Ovary (tissue), 7 donors: ENCODE measurements at regions not wholly inside any gene's neighbourhood (a gene's known extent, or its start where the extent isn't known, plus 50 kb on each side); places are given as distances from the start of the nearest gene placed in this dataset.

Experiments
- DNase-seq, 5 donors: peaks; one replicate each; pipeline ENCODE4 v3.0.0-alpha.2; 2019 to 2020
- H3K27ac ChIP-seq, 2 donors: fragments of 200-600 bp; one replicate each; pipeline versions ENCODE4 v1.5.1 to v1.8.0; 2019 to 2022
- H3K27me3 ChIP-seq: fragments of 200-600 bp; one replicate; pipeline ENCODE4 v1.8.0; 2022
- H3K36me3 ChIP-seq: fragments of 200-600 bp; sonication (generic); one replicate; pipeline ENCODE4 v1.5.1; 2019
- H3K4me1 ChIP-seq: one replicate; pipeline ENCODE4 v1.8.1; 2013; ENCODE audit warnings: mild to moderate bottlenecking, moderate library complexity; ENCODE audit not compliant: insufficient read depth
- H3K4me3 ChIP-seq: fragments of 200-600 bp; sonication (generic); one replicate; pipeline ENCODE4 v1.5.1; 2017
- H3K9me3 ChIP-seq, 2 donors: fragments of 200-600 bp in 1 of 2; sonication (generic) in 1 of 2; one replicate each; pipeline versions ENCODE4 v1.5.1 to v1.8.1; 2013 to 2019; ENCODE audit warnings: mild to moderate bottlenecking in 1 of 2, moderate library complexity in 1 of 2
- EP300 ChIP-seq: sonication (generic); formaldehyde crosslinking; IDR thresholded peaks from one replicate; pipeline ENCODE4 v1.6.1; 2017; ENCODE audit warnings: antibody characterized with exemption
- POLR2A ChIP-seq: fragments of 450-650 bp; IDR thresholded peaks from one replicate; pipeline ENCODE4 v1.6.1; 2017; ENCODE audit warnings: antibody characterized with exemption, mild to moderate bottlenecking, moderate library complexity
- WGBS, 3 donors: extraction: QIAGEN DNeasy Blood & Tissue Kit in 1 of 3; methylation state at CpG; one replicate each; pipeline versions ENCODE4 v1.1.5 to v1.1.7; 2013 to 2017; 5-methylcytosine and 5-hydroxymethylcytosine counted together
- intact Hi-C, 4 donors: fragments of 100-400 bp; cut with DNase I; formaldehyde crosslinking; loops; one replicate each; pipeline versions ENCODE4 v1.11.0 to v1.15.1; 2022 to 2023
- TF ChIP-seq, protein P1 (sequence below), 3 donors: fragments of 450-650 bp in 2 of 3; fragments of 200-600 bp in 1 of 3; IDR thresholded peaks; one replicate each; pipeline versions ENCODE4 v1.5.1 to v1.8.0; 2016 to 2022; ENCODE audit warnings: antibody characterized with exemption in 3 of 3, mild to moderate bottlenecking in 1 of 3
- donor health status: DM: no; HTN: no; CAD: no; lungs with moderate emphysema.
- donor health status: DM: no; HTN: no; CAD: no.
- donor health status: Bipolar disorder and iron deficiency.
- donor health status: DM: no; HTN: no; CAD: no.
- donor health status: DM: yes; HTN: yes; CAD: no.

DNA sequence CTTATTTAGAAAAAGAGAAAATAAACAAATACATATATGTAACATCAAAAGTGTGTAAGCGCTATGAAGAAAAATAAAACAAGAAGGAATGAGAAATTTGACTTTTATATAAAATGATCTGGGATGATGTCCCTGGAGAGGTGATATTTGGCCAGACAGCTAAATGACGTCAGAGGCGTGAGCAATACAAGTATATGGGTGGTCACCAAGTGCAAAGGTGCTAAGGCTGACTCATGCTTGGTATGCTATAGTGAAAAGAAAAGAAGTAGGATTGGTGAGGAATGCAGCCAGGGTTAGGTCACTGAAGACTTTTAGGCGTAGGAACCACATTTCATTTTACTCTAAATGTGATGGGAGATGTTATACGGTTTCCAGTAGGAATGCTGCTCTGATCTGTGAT, 1049.1 kb upstream of the TENM3 start:
- Histone ChIP-seq H3K4me1 (no peaks in the 10 kb centered on the region), H3K27ac (no peak overlapping the region), H3K4me3 (no peak overlapping the region), H3K27me3 (no peaks in the 10 kb centered on the region), H3K36me3 (no peaks in the 10 kb centered on the region), H3K9me3 (no peaks in the 10 kb centered on the region)
- TF ChIP-seq POLR2A (no peak), EP300 (no peak)
- TF ChIP-seq, protein P1, sequence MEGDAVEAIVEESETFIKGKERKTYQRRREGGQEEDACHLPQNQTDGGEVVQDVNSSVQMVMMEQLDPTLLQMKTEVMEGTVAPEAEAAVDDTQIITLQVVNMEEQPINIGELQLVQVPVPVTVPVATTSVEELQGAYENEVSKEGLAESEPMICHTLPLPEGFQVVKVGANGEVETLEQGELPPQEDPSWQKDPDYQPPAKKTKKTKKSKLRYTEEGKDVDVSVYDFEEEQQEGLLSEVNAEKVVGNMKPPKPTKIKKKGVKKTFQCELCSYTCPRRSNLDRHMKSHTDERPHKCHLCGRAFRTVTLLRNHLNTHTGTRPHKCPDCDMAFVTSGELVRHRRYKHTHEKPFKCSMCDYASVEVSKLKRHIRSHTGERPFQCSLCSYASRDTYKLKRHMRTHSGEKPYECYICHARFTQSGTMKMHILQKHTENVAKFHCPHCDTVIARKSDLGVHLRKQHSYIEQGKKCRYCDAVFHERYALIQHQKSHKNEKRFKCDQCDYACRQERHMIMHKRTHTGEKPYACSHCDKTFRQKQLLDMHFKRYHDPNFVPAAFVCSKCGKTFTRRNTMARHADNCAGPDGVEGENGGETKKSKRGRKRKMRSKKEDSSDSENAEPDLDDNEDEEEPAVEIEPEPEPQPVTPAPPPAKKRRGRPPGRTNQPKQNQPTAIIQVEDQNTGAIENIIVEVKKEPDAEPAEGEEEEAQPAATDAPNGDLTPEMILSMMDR (IDR thresholded peaks at IDR 0.05), result no peak
- no peak for DNase-seq
- 81 to 89% (median 81%) methylated on average over 5 of the region's 5 CpGs for WGBS, 3 donors
- intact Hi-C loops, result no loop called here

DNA sequence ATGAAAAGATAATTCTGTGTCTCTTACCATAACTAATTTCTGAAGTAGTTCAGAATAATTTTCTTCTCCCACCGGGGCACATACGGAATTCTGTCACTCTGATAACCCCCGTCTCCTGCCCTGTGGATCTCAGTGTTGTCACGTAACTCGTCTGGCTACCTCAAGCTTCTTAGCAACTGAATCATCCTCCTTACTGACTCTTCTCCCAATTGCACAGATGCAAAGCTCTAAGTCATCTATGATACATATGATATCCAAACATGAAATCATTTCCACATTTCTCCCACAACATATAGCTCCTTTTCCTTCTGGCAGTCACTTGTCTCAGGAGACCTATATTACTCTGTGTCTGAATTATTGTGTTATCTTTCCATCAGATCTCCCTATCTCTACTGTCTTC, 1043.1 kb upstream of the TENM3 start:
- WGBS, 3 donors, result 64 to 74% (median 67%) methylated on average over 5 of the region's 5 CpGs
- Histone ChIP-seq H3K4me3 (no peak overlapping the region), H3K36me3 (no peaks in the 10 kb centered on the region), H3K27ac (no peak overlapping the region), H3K4me1 (no peaks in the 10 kb centered on the region), H3K9me3 (no peaks in the 10 kb centered on the region), H3K27me3 (no peaks in the 10 kb centered on the region)
- no peak for DNase-seq
- TF ChIP-seq, protein P1 (IDR thresholded peaks at IDR 0.05), result no peak
- no peak for TF ChIP-seq EP300
- TF ChIP-seq POLR2A, result no peak
- intact Hi-C loops, result no loop called here

DNA sequence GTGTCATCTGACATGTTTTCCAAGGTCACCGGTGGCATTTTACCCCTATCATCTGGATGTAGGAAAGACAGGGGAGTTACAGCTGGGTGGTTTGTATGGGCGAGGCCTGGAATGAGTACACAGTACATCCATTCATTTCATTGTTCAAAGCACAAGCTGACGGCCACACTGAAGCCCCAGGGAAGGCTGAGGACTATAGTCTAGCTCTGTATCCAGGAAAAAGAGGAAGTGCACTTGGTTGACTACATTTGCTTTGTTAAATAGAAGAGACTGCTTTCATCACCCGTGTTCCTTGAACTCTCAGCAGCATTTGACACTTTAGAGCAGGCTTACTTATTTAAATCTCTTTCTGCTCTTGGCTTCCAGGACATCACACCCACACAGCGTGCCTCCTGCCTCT, 1041.0 kb upstream of the TENM3 start:
- no peaks in the 10 kb centered on the region for H3K27me3 ChIP-seq
- WGBS, 3 donors, result 78 to 83% (median 83%) methylated on average over 5 of the region's 5 CpGs
- no peak for DNase-seq
- no peaks in the 10 kb centered on the region for H3K9me3 ChIP-seq
- H3K27ac ChIP-seq, result no peak overlapping the region
- H3K4me3 ChIP-seq, result no peak overlapping the region
- intact Hi-C loops, result no loop called here
- no peaks in the 10 kb centered on the region for H3K4me1 ChIP-seq
- TF ChIP-seq POLR2A, result no peak
- no peak for TF ChIP-seq EP300
- TF ChIP-seq, protein P1 (IDR thresholded peaks at IDR 0.05), result no peak
- H3K36me3 ChIP-seq, result no peaks in the 10 kb centered on the region

DNA sequence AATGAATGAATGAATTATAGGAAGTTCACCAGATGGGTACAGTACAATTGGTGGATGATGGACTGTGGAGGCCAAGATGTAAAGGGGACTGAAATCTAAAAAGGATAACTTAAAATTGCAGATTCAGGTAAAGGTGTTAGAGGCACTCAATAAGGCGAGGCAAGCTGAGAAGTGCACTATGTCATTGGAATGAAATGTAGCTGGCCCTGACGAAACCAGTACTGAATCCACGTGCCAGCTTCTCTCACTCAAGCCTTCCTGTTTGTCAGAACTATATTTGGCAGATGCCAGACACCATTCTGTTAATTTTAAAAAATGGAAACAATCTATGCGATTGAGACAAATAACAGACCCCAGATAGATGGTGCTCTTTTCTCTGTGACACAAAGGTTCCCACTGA, 1039.1 kb upstream of the TENM3 start:
- Histone ChIP-seq H3K27ac (no peak overlapping the region), H3K4me1 (no peaks in the 10 kb centered on the region), H3K4me3 (no peak overlapping the region), H3K36me3 (no peaks in the 10 kb centered on the region), H3K27me3 (no peaks in the 10 kb centered on the region), H3K9me3 (no peaks in the 10 kb centered on the region)
- TF ChIP-seq, protein P1 (IDR thresholded peaks at IDR 0.05), result no peak
- no peak for TF ChIP-seq EP300
- TF ChIP-seq POLR2A, result no peak
- DNase-seq, result no peak
- WGBS, 3 donors, result 85 to 90% (median 85%) methylated on average over 4 of the region's 4 CpGs
- intact Hi-C loops, result no loop called here

GRCh38 chr4:181213551-181213950, 1029.7 kb upstream of the TENM3 start:
- DNase-seq, result no peak
- Histone ChIP-seq H3K4me3 (no peak overlapping the region), H3K36me3 (no peaks in the 10 kb centered on the region), H3K27ac (no peak overlapping the region), H3K27me3 (no peaks in the 10 kb centered on the region), H3K4me1 (no peaks in the 10 kb centered on the region), H3K9me3 (no peaks in the 10 kb centered on the region)
- 0 to 5% (median 5%) methylated on average over 2 of the region's 2 CpGs for WGBS, 3 donors
- intact Hi-C loops, result no loop called here
- TF ChIP-seq EP300 (no peak), POLR2A (no peak)
- TF ChIP-seq, protein P1 (IDR thresholded peaks at IDR 0.05), result no peak
